GM12892 (cell line): ENCODE measurements at regions not wholly inside any gene's neighbourhood (a gene's known extent, or its start where the extent isn't known, plus 50 kb on each side); places are given as distances from the start of the nearest gene placed in this dataset.

Experiments used
- POLR2A ChIP-seq: IDR thresholded peaks from 2 replicates; pipeline ENCODE4 v1.6.1; 2011; ENCODE audit warnings: low read depth, low read length, control low read depth
- POLR2AphosphoS5 ChIP-seq: IDR thresholded peaks from 2 replicates; pipeline ENCODE4 v1.6.1; 2011; ENCODE audit warnings: low read depth, low read length, control low read depth
- TAF1 ChIP-seq: IDR thresholded peaks from 2 replicates; pipeline ENCODE4 v1.6.1; 2011; ENCODE audit warnings: low read depth, mild to moderate bottlenecking, control low read depth, low read length, borderline replicate concordance

DNA sequence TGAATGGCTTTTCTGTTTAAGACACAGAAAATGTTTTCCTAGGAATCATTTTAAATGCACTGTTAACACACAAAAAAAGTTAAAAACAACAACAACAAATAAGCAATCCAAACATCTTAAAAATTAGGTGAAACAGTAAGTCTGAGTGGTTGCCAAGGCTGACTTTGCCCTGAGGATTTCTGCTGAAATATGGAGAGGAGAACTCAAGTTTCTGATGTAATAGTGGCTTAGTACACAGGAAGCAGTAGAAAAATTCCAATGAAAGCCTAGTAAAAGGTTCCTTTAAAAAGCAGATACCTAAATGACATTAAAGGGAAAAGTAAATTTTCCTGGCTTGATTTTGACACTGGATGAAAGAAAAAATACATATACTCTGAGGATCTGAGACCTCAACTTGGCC, 184.2 kb downstream of the EPM2A start:
- TF ChIP-seq POLR2A = no peak
- no peak for TF ChIP-seq POLR2AphosphoS5
- TF ChIP-seq TAF1 = no peak
